SK-N-SH (cell line): ENCODE measurements at regions not wholly inside any gene's neighbourhood (a gene's known extent, or its start where the extent isn't known, plus 50 kb on each side); places are given as distances from the start of the nearest gene placed in this dataset.

ENCODE experiments used
- CTCF ChIA-PET: fragments of 300-600, 350-600 bp; formaldehyde crosslinking; extraction: SDS; loops from one replicate; lab custom pipeline; 2021; lab: Yijun Ruan, JAX
- POLR2A ChIA-PET: fragments of 350-600 bp; sonication (Branson Sonifier 250); formaldehyde crosslinking; extraction: SDS; loops from one replicate; lab custom pipeline; 2020; ENCODE audit warnings: antibody characterized with exemption, inconsistent platforms; lab: Yijun Ruan, JAX
- DNase-seq: peaks from one replicate; pipeline ENCODE4 v3.0.0; 2012
- H2AFZ ChIP-seq: fragments of 200-600 bp; sonication (generic); 2 replicates; pipeline ENCODE4 v1.8.1; 2016; ENCODE audit warnings: antibody characterized with exemption, mild to moderate bottlenecking, low read depth
- H3F3A ChIP-seq: fragments of 200-600 bp; sonication (generic); replicated peaks from 2 replicates; pipeline ENCODE3; 2016; ENCODE audit warnings: antibody characterized with exemption, mild to moderate bottlenecking; ENCODE audit not compliant: insufficient read depth
- H3K27ac ChIP-seq, 2 experiments: fragments of 200-500 bp in 1 of 2; fragments of 200-600 bp in 1 of 2; sonication (Bioruptor generic) in 1 of 2; sonication (generic), shearing (Covaris generic) in 1 of 2; 2 replicates each; pipeline versions ENCODE4 v1.5.1 to v1.6.1; 2014 to 2016; ENCODE audit warnings: low read depth in 2 of 2, inconsistent platforms in 1 of 2, low read length in 1 of 2, mild to moderate bottlenecking in 1 of 2, mixed read lengths in 1 of 2
- H3K27me3 ChIP-seq: fragments of 200-600 bp; sonication (generic), shearing (Covaris generic); 2 replicates; pipeline ENCODE4 v1.6.1; 2016; ENCODE audit warnings: mixed run types; ENCODE audit not compliant: insufficient read depth
- H3K36me3 ChIP-seq, 2 experiments: fragments of 200-500 bp in 1 of 2; fragments of 200-600 bp in 1 of 2; sonication (Bioruptor generic) in 1 of 2; sonication (generic) in 1 of 2; replicated peaks in 1 of 2; 2 replicates each; pipeline versions ENCODE3 to v1.5.1; 2014 to 2016; ENCODE audit warnings: low read length in 1 of 2, mild to moderate bottlenecking in 1 of 2; ENCODE audit not compliant: insufficient read depth in 2 of 2, control insufficient read depth in 1 of 2
- H3K4me1 ChIP-seq, 2 experiments: fragments of 200-500 bp in 1 of 2; fragments of 200-600 bp in 1 of 2; sonication (Bioruptor generic) in 1 of 2; sonication (generic), shearing (Covaris generic) in 1 of 2; 2 replicates each; pipeline versions ENCODE4 v1.5.1 to v1.6.1; 2014 to 2016; ENCODE audit warnings: low read depth in 1 of 2, low read length in 1 of 2, mixed run types in 1 of 2; ENCODE audit not compliant: insufficient read depth in 2 of 2, control insufficient read depth in 1 of 2
- H3K4me2 ChIP-seq: fragments of 200-600 bp; sonication (generic), shearing (Covaris generic); 2 replicates; pipeline ENCODE4 v1.6.1; 2017; ENCODE audit warnings: mixed run types
- H3K4me3 ChIP-seq, 2 experiments: fragments of 200-500 bp in 1 of 2; fragments of 200-600 bp in 1 of 2; sonication (Bioruptor generic) in 1 of 2; sonication (generic), shearing (Covaris generic) in 1 of 2; 2 replicates each; pipeline versions ENCODE4 v1.5.1 to v1.8.1; 2014 to 2016; ENCODE audit warnings: low read depth in 2 of 2, inconsistent platforms in 1 of 2, low read length in 1 of 2, mild to moderate bottlenecking in 1 of 2, mixed read lengths in 1 of 2, moderate library complexity in 1 of 2
- H3K79me2 ChIP-seq: fragments of 200-600 bp; sonication (generic); 2 replicates; pipeline ENCODE4 v1.8.1; 2017; ENCODE audit warnings: mild to moderate bottlenecking; ENCODE audit not compliant: insufficient read depth
- H3K9ac ChIP-seq: fragments of 200-600 bp; sonication (generic); 2 replicates; pipeline ENCODE4 v1.6.1; 2017; ENCODE audit warnings: mixed run types
- H3K9me2 ChIP-seq: fragments of 200-600 bp; sonication (generic); 2 replicates; pipeline ENCODE4 v1.6.1; 2017; ENCODE audit warnings: mixed run types
- H3K9me3 ChIP-seq: fragments of 200-600 bp; sonication (generic); 2 replicates; pipeline ENCODE4 v1.6.1; 2017; ENCODE audit warnings: mixed run types, mild to moderate bottlenecking, moderate library complexity
- H4K20me1 ChIP-seq: fragments of 200-600 bp; sonication (generic); 2 replicates; pipeline ENCODE4 v1.6.1; 2017; ENCODE audit warnings: mild to moderate bottlenecking, mixed run types; ENCODE audit not compliant: insufficient read depth
- CHD2 ChIP-seq: fragments of 150-350 bp; IDR thresholded peaks from 2 replicates; pipeline ENCODE4 v1.6.1; 2018; ENCODE audit warnings: low read length; ENCODE audit not compliant: partially characterized antibody
- EZH2phosphoT487 ChIP-seq: fragments of 200-600 bp; sonication (generic); IDR thresholded peaks from 2 replicates; pipeline ENCODE4 v1.6.1; 2017; ENCODE audit warnings: low read depth, mixed run types, mild to moderate bottlenecking, antibody characterized with exemption, moderate library complexity, borderline replicate concordance
- FOXJ3 ChIP-seq: sonication (generic); formaldehyde crosslinking; IDR thresholded peaks from 2 replicates; pipeline ENCODE4 v1.5.1; 2020; ENCODE audit warnings: mild to moderate bottlenecking, missing genetic modification reagents
- GABPA ChIP-seq: IDR thresholded peaks from 2 replicates; pipeline ENCODE4 v1.4.0; 2012; ENCODE audit warnings: low read depth, mild to moderate bottlenecking
- JUND ChIP-seq: IDR thresholded peaks from 2 replicates; pipeline ENCODE4 v1.4.0; 2012
- NFIC ChIP-seq: IDR thresholded peaks from 2 replicates; pipeline ENCODE4 v1.4.0; 2012; ENCODE audit warnings: borderline replicate concordance
- NRF1 ChIP-seq: IDR thresholded peaks from 2 replicates; pipeline ENCODE4 v1.6.1; 2012; ENCODE audit warnings: low read depth, mild to moderate bottlenecking, low read length
- POLR2AphosphoS5 ChIP-seq: IDR thresholded peaks from 2 replicates; pipeline ENCODE4 v1.6.1; 2012; ENCODE audit warnings: low read depth, low read length
- RAD21 ChIP-seq: IDR thresholded peaks from 2 replicates; pipeline ENCODE4 v1.6.1; 2012; ENCODE audit warnings: mild to moderate bottlenecking, low read length
- RFX5 ChIP-seq: IDR thresholded peaks from 2 replicates; pipeline ENCODE4 v1.6.1; 2012; ENCODE audit warnings: mild to moderate bottlenecking, improper control_type of control experiment, low read length
- RXRA ChIP-seq: IDR thresholded peaks from 2 replicates; pipeline ENCODE4 v1.4.0; 2012; ENCODE audit warnings: low read depth, mild to moderate bottlenecking, borderline replicate concordance
- SIN3A ChIP-seq: IDR thresholded peaks from 2 replicates; pipeline ENCODE4 v1.6.1; 2012; ENCODE audit warnings: low read depth, mild to moderate bottlenecking, low read length, moderate library complexity, borderline replicate concordance
- TAF1 ChIP-seq: IDR thresholded peaks from 2 replicates; pipeline ENCODE4 v1.6.1; 2012; ENCODE audit warnings: low read depth, mild to moderate bottlenecking, low read length, moderate library complexity, borderline replicate concordance
- USF1 ChIP-seq: IDR thresholded peaks from 2 replicates; pipeline ENCODE4 v1.4.0; 2012; ENCODE audit warnings: low read depth, borderline replicate concordance
- USF2 ChIP-seq: fragments of 150-350 bp; IDR thresholded peaks from 2 replicates; pipeline ENCODE4 v1.6.1; 2017; ENCODE audit warnings: antibody characterized with exemption, low read length, low read depth, borderline replicate concordance
- YY1 ChIP-seq: IDR thresholded peaks from 2 replicates; pipeline ENCODE4 v1.4.0; 2012; ENCODE audit warnings: low read depth, mild to moderate bottlenecking
- WGBS: methylation state at CpG from one replicate; pipeline ENCODE4 v1.1.6; 2017; ENCODE audit warnings: low lambda C conversion rate; 5-methylcytosine and 5-hydroxymethylcytosine counted together
- TF ChIP-seq, protein P1 (sequence below): fragments of 200-600 bp; sonication (generic); IDR thresholded peaks from 2 replicates; pipeline ENCODE4 v1.6.1; 2017; ENCODE audit warnings: antibody characterized with exemption, mild to moderate bottlenecking, moderate library complexity
- TF ChIP-seq, protein P2 (sequence below): IDR thresholded peaks from 2 replicates; pipeline ENCODE4; 2012
- TF ChIP-seq, protein P3 (sequence below): IDR thresholded peaks from 2 replicates; pipeline ENCODE4 v1.6.1; 2012; ENCODE audit warnings: mild to moderate bottlenecking, low read depth, low read length, moderate library complexity

DNA sequence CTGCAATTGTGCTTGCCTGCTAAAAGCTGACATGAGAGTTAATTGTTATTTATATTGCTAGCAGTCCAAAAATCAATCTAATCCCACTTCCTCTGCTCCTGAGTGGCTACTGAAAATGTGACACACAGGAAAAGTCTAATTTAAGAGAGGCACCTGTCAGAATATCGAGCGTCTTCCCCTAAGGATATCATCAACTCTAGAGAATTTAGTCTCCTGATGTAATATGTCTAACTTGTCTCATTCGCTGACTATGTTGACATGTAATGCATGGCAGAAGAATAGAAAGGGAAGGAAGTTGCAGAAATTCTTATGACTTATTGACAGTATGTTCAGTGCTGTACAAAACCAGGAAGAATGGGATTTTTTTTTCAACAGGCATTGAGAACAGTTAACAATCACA is 893.4 kb upstream of the CDH8 start:
- no peaks in the 10 kb centered on the region for H3K9me3 ChIP-seq
- 45% methylated on average over 3 of the region's 3 CpGs for WGBS
- H3K9me2 ChIP-seq = no peaks in the 10 kb centered on the region
- H3K79me2 ChIP-seq = no peaks in the 10 kb centered on the region
- H3K27ac ChIP-seq = no peak overlapping the region
- ChIA-PET CTCF (interaction anchor here (1.2 kb wide), 1 partner anchor 21 kb away, joined by 3 read pairs; no protein-coding TSS in a partner anchor), POLR2A (no interaction called here)
- H3K36me3 ChIP-seq = no peaks in the 10 kb centered on the region
- TF ChIP-seq YY1 (no peak), TAF1 (no peak), NRF1 (no peak), NFIC (no peak), GABPA (no peak), USF2 (no peak), EZH2phosphoT487 (no peak), FOXJ3 (no peak), SIN3A (no peak), RFX5 (no peak), POLR2AphosphoS5 (no peak), USF1 (no peak), RXRA (no peak), CHD2 (no peak), JUND (no peak), RAD21 (no peak)
- TF ChIP-seq, protein P1, sequence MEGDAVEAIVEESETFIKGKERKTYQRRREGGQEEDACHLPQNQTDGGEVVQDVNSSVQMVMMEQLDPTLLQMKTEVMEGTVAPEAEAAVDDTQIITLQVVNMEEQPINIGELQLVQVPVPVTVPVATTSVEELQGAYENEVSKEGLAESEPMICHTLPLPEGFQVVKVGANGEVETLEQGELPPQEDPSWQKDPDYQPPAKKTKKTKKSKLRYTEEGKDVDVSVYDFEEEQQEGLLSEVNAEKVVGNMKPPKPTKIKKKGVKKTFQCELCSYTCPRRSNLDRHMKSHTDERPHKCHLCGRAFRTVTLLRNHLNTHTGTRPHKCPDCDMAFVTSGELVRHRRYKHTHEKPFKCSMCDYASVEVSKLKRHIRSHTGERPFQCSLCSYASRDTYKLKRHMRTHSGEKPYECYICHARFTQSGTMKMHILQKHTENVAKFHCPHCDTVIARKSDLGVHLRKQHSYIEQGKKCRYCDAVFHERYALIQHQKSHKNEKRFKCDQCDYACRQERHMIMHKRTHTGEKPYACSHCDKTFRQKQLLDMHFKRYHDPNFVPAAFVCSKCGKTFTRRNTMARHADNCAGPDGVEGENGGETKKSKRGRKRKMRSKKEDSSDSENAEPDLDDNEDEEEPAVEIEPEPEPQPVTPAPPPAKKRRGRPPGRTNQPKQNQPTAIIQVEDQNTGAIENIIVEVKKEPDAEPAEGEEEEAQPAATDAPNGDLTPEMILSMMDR = no peak
- TF ChIP-seq, protein P2, sequence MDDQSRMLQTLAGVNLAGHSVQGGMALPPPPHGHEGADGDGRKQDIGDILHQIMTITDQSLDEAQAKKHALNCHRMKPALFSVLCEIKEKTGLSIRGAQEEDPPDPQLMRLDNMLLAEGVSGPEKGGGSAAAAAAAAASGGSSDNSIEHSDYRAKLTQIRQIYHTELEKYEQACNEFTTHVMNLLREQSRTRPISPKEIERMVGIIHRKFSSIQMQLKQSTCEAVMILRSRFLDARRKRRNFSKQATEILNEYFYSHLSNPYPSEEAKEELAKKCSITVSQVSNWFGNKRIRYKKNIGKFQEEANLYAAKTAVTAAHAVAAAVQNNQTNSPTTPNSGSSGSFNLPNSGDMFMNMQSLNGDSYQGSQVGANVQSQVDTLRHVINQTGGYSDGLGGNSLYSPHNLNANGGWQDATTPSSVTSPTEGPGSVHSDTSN = no peak
- TF ChIP-seq, protein P3, sequence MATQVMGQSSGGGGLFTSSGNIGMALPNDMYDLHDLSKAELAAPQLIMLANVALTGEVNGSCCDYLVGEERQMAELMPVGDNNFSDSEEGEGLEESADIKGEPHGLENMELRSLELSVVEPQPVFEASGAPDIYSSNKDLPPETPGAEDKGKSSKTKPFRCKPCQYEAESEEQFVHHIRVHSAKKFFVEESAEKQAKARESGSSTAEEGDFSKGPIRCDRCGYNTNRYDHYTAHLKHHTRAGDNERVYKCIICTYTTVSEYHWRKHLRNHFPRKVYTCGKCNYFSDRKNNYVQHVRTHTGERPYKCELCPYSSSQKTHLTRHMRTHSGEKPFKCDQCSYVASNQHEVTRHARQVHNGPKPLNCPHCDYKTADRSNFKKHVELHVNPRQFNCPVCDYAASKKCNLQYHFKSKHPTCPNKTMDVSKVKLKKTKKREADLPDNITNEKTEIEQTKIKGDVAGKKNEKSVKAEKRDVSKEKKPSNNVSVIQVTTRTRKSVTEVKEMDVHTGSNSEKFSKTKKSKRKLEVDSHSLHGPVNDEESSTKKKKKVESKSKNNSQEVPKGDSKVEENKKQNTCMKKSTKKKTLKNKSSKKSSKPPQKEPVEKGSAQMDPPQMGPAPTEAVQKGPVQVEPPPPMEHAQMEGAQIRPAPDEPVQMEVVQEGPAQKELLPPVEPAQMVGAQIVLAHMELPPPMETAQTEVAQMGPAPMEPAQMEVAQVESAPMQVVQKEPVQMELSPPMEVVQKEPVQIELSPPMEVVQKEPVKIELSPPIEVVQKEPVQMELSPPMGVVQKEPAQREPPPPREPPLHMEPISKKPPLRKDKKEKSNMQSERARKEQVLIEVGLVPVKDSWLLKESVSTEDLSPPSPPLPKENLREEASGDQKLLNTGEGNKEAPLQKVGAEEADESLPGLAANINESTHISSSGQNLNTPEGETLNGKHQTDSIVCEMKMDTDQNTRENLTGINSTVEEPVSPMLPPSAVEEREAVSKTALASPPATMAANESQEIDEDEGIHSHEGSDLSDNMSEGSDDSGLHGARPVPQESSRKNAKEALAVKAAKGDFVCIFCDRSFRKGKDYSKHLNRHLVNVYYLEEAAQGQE = no peak
- H3K27me3 ChIP-seq = no peaks in the 10 kb centered on the region
- DNase-seq = no peak
- no peak overlapping the region for H2AFZ ChIP-seq
- no peak overlapping the region for H3K4me3 ChIP-seq
- H4K20me1 ChIP-seq = no peaks in the 10 kb centered on the region
- H3K4me2 ChIP-seq = no peak overlapping the region
- no peak overlapping the region for H3K9ac ChIP-seq
- H3F3A ChIP-seq = no peaks in the 10 kb centered on the region
- no peaks in the 10 kb centered on the region; a peak in 1 of 4 replicates for H3K4me1 ChIP-seq
